Glomerular visceral epithelial cell (primary cell): ENCODE measurements at regions not wholly inside any gene's neighbourhood (a gene's known extent, or its start where the extent isn't known, plus 50 kb on each side); places are given as distances from the start of the nearest gene placed in this dataset.
"Not testable (repeated sequence)": the region's sequence is repeated elsewhere in the genome, so short reads cannot be mapped to it uniquely, and the experiment has no call there.

Experiments
- DNase-seq: peaks from one replicate; pipeline ENCODE4 v3.0.0-alpha.2; 2016; ENCODE audit errors: extremely low spot score

- DNase-seq, result peak; percentile 99
Measured at GRCh38 chr1:29569971-29570634, 333.8 kb downstream of the PTPRU start.

DNA sequence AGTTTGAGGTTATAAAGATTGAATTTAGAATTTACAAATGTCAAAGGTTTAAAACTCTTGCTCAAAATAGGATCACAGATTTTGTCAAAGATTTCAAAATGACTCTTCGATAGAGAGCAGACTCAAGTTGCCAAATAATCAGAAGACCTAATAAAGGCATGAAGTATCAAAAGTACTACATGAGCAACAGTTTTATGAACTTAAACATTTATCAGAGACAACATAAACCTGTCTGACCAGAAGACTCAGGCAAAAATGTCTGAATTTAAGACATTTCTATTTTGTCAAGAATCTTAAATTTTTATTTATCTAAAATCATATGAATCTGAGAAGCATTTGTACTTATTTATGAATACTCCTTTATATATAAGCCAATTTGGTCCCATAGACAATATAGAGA lies 330.9 kb downstream of the PTPRU start:
- DNase-seq, result no peak

DNA sequence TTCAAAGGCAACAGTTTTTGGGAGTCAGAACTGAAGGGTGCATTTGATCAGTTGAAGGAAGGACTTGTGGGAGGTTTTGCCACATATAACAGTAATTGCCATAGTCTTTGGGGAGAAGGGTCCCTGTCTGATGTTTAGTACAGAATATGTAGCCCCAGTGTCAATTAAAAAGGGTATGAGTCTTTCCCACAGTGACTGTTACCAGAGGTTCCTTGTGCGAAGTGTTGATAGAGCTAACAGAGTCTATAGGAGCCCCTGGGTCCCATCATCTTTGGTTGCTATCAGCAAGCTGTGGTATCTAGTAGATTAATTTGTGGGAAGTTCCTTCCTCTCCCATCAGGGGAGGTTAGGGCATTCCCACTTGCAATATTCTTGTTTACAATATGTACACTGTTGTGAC lies 329.2 kb downstream of the PTPRU start:
- DNase-seq, result no peak

DNA sequence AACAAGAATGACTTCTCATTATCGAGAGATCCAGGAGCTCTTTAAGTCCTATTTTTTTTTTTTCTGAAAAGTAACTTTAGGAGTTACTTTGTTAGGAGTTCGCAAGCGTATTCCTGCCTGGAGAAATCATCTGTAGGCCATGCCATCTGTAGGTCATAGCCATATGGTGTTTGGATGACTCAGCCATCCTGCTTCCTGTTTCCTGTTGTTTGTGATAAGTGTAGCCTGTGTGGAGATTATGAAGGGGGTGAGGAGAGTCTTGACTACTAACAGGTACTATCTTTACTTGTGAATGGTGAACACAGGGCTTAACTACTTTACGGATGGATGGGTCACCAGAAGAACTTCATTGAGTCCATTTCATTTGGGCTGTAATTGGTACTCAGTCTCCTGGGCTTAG lies 327.2 kb downstream of the PTPRU start:
- no peak for DNase-seq

DNA sequence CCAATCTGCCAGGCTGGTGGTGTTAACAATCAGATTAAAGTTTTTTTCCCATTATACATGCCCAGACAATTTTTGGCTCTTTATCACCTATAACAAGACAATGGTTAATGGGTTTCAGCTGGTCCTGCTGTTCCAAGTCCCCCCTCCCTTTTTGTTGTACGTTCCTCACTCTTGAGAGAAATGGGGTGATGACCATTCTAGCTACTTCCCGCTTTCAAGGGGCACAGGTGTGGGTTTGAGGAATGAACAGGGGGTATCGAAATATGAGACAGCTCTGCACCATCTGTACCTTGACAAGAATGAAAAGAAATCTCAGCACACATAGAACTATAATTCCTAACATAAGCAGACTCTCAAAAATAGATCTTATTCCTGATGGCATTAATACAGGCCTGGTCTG lies 326.8 kb downstream of the PTPRU start:
- DNase-seq, result no peak

- no peak for DNase-seq
Measured at GRCh38 chr1:29559056-29559455, 322.7 kb downstream of the PTPRU start.

DNA sequence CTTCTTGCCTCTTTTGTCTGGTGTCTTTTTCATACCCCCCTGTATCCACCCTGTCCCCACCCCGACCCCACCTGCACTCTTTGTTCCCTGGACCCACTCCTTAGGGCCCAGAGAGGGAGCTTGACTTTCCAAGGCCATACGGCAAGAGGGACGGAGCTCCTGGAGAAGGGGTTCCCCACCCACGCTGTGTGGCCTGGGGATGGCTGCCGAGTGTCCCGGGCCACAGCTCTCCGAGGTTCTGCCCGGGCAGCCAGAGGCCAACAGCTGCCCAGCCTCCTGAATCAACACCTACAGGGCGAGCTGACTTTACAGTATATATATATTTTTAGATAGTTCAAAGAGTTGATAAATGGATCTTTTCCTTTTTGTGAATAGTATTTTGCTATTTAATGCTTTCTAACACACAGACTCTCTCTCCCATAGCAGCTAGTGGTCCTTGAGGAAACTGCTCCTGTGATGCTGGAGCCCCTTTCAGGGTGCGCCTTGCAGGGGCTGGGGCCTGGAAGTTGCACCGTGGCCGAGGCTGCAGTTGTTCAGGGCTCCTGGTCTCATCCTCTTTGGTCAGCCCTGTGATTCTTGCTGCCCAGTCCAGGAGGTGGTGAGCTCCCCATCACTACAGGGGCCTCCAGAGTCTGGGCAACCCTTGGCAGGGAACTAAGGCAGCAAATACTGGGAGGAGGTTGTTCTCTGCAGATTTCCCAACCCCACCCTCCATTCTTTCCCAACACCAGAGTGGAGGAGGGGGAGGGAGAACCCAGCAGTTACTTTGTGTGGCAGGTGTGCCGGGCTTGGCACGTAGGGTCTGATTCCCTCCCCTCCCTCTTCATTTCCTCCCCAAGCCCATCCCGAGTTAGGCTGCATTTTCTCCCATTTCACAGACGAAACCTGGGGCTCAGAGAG lies 321.6 kb downstream of the PTPRU start:
- no peak for DNase-seq

DNA sequence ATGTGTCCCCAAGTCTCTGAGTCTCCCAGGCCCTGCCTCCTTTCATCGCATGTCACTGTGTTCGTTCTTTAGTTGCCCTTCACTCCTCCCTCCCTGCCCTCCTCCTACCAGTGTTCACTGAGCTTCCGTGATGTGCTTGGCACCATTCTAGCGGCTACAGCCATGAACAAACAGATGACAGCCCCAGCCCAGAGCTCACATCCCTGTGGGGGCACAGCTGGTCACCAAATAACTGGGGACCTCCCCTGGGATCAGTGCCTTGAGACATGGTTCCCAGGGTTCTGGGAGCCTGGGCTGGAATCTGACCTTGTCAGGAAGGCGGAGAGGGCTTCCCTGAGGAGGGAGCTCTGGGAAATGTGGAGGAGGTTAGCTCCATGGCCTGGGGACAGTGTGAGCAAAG lies 320.7 kb downstream of the PTPRU start:
- DNase-seq, result no peak

- DNase-seq, result no peak
Measured at GRCh38 chr1:29556657-29557056, 320.3 kb downstream of the PTPRU start.

- DNase-seq, result no peak
Measured at GRCh38 chr1:29555043-29555620, 318.8 kb downstream of the PTPRU start.

- DNase-seq, result no peak
Measured at GRCh38 chr1:29554208-29554778, 318.0 kb downstream of the PTPRU start.

GRCh38 chr1:29551123-29551936 lies 315.0 kb downstream of the PTPRU start:
- no peak for DNase-seq

GRCh38 chr1:29550119-29550841 lies 314.0 kb downstream of the PTPRU start:
- DNase-seq, result no peak

DNA sequence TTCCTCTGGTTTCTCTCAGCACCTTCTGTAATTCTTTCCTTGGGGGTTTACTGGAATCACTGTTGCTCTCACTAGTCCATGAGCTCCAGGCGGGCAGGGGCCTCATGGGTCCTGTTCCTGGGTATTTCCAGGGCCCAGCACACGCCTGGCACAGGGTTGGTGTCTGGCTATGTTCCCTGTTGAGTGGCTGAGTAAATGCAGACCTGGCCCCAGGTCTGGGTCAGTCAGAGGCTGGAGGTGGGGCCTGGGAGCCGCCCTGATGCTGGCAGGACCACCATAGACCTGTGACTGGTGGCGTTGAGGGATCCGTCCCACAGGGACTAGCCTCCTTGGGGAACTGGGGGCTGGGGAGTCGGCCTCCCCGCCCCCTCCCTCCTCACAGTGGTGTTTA lies 313.4 kb downstream of the PTPRU start:
- not testable (repeated sequence) for DNase-seq

GRCh38 chr1:29549001-29549400 lies 312.7 kb downstream of the PTPRU start:
- no peak for DNase-seq

- no peak for DNase-seq
Measured at GRCh38 chr1:29548091-29548490, 311.8 kb downstream of the PTPRU start.

DNA sequence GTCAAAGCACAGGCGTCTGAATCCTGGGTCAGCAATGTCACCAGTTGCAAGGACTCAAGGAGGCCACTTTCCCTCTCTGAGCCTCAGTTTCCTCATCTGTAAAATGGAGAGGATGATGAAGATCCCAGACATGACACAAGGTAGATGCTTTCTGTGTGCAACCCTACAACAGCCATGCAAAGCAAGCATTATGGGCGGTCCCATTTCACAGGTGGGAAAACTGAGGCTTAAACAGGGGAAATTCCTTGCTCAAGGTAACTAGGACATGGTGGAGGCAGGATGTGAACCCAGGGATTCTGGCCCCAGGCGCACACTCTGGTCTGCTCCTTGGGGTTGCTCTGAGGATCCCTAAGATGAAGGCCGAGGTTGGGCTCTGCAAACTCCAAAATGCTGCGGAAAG lies 311.0 kb downstream of the PTPRU start:
- no peak for DNase-seq

DNA sequence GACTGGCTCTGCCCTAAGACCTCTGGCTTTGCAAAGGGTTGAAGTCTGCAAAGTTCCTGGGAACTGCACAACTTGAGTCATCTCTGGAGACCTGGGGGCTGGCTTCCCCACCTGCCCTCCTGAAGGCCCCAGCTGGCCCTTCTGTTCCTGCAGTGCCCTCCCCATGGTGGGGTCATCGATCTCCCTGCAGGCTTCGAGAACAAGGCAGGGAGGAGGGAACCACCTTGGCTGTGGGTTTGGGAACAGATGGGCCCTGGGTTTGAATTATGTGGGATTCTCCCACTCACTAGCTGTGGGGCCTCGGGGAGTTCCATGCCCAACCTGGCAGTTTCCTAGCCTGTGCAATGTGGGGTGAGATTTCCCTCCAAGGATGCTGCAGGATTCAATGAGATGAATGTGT lies 310.2 kb downstream of the PTPRU start:
- no peak for DNase-seq

- no peak for DNase-seq
Measured at GRCh38 chr1:29544406-29544805, 308.1 kb downstream of the PTPRU start.

DNA sequence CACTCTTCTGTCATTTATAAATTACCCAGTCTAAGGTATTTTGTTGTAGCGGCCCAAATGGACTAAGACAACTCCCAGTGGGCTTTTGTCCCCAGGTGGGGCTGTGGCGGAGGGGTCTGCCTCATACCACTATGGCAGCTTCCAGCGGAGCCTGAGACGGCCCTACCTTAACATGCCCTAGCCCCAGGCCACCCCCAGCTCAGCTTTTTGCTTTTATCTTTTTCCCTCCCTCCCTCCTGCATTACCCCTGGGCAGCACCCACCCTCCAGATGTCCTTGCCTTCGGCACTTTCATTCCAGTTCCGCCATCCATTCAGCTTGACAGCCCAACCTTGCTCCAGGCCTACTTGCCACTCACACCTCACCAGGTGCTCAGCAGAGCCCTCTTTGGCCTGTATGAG lies 307.3 kb downstream of the PTPRU start:
- DNase-seq, result no peak

- no peak for DNase-seq
Measured at GRCh38 chr1:29542548-29542947, 306.2 kb downstream of the PTPRU start.
